H1 (cell line): ENCODE measurements at regions not wholly inside any gene's neighbourhood (a gene's known extent, or its start where the extent isn't known, plus 50 kb on each side); places are given as distances from the start of the nearest gene placed in this dataset.

Experiments used
- CTCF ChIA-PET: fragments of 300-600 bp; sonication (Branson Sonifier 250); formaldehyde crosslinking; loops from one replicate; lab custom pipeline; 2021; ENCODE audit not compliant: partially characterized antibody; lab: Charles Lee
- POLR2A ChIA-PET: fragments of 300-600 bp; sonication (Branson Sonifier 250); formaldehyde crosslinking; loops from one replicate; lab custom pipeline; 2021; ENCODE audit warnings: inconsistent platforms; ENCODE audit not compliant: partially characterized antibody; lab: Charles Lee
- DNase-seq, 2 experiments: peaks; one replicate each; pipeline versions ENCODE4 v3.0.0 to v3.0.0-alpha.2; 2010 to 2022; ENCODE audit warnings: low spot score in 2 of 2, low read depth in 1 of 2, mixed read lengths in 1 of 2
- FAIRE-seq: peaks from 2 replicates; lab custom pipeline; 2011; peaks lifted over from hg19 to GRCh38; lab: Jason Lieb, UNC
- H2AFZ ChIP-seq: 2 replicates; pipeline ENCODE4 v1.8.1; 2012; ENCODE audit warnings: low read length, inconsistent platforms
- H2AK5ac ChIP-seq: 2 replicates; pipeline ENCODE4 v1.6.1; 2013; ENCODE audit warnings: low read depth, low read length
- H2BK120ac ChIP-seq: replicated peaks from 2 replicates; pipeline ENCODE3; 2013; ENCODE audit warnings: low read depth, low read length, inconsistent platforms
- H2BK12ac ChIP-seq: 2 replicates; pipeline ENCODE4 v1.6.1; 2013; ENCODE audit warnings: low read depth, low read length
- H2BK15ac ChIP-seq: 2 replicates; pipeline ENCODE4 v1.6.1; 2013; ENCODE audit warnings: low read length
- H2BK20ac ChIP-seq: 2 replicates; pipeline ENCODE4 v1.6.1; 2013; ENCODE audit warnings: low read length
- H2BK5ac ChIP-seq: 2 replicates; pipeline ENCODE4 v1.6.1; 2013; ENCODE audit warnings: low read depth, low read length
- H3K14ac ChIP-seq: 2 replicates; pipeline ENCODE4 v1.6.1; 2013; ENCODE audit warnings: inconsistent platforms; ENCODE audit not compliant: insufficient read length
- H3K18ac ChIP-seq: 2 replicates; pipeline ENCODE4 v1.6.1; 2013; ENCODE audit warnings: low read length; ENCODE audit errors: extremely low read depth
- H3K23ac ChIP-seq: 2 replicates; pipeline ENCODE4 v1.6.1; 2013; ENCODE audit warnings: inconsistent platforms; ENCODE audit not compliant: insufficient read length
- H3K23me2 ChIP-seq: 2 replicates; pipeline ENCODE4 v1.6.1; 2013; ENCODE audit warnings: low read depth, low read length
- H3K27ac ChIP-seq: 2 replicates; pipeline ENCODE4 v1.6.1; 2011; ENCODE audit warnings: low read depth, low read length, inconsistent platforms
- H3K27me3 ChIP-seq, 4 experiments: replicated peaks in 1 of 4; 1 replicate in 1 of 4; 2 replicates in 3 of 4; pipeline versions ENCODE4 v1.6.1 to v1.8.1; 2011 to 2013; ENCODE audit warnings: low read length in 3 of 4, mild to moderate bottlenecking in 3 of 4, inconsistent platforms in 2 of 4, mixed read lengths in 2 of 4, moderate library complexity in 1 of 4; ENCODE audit not compliant: control insufficient read depth in 3 of 4, insufficient read depth in 3 of 4; ENCODE audit errors: extremely low read depth in 1 of 4
- H3K36me3 ChIP-seq, 4 experiments: 2 replicates each; pipeline versions ENCODE4 v1.6.1 to v1.8.1; 2011 to 2013; ENCODE audit warnings: mild to moderate bottlenecking in 4 of 4, low read length in 3 of 4, moderate library complexity in 2 of 4, control low read depth in 1 of 4, inconsistent platforms in 1 of 4; ENCODE audit not compliant: insufficient read depth in 4 of 4, control insufficient read depth in 2 of 4
- H3K4ac ChIP-seq: replicated peaks from 2 replicates; pipeline ENCODE3; 2013; ENCODE audit warnings: low read length, low read depth, mixed read lengths, inconsistent platforms; ENCODE audit not compliant: insufficient read length
- H3K4me1 ChIP-seq, 4 experiments: replicated peaks in 1 of 4; 1 replicate in 1 of 4; 2 replicates in 3 of 4; pipeline versions ENCODE4 v1.6.1 to v1.8.1; 2011 to 2013; ENCODE audit warnings: low read length in 3 of 4, inconsistent platforms in 2 of 4, mixed read lengths in 1 of 4; ENCODE audit not compliant: insufficient read depth in 4 of 4, control insufficient read depth in 3 of 4
- H3K4me2 ChIP-seq, 2 experiments: 2 replicates each; pipeline versions ENCODE4 v1.6.1 to v1.8.1; 2011 to 2013; ENCODE audit warnings: low read depth in 2 of 2, low read length in 2 of 2, control low read depth in 1 of 2, inconsistent platforms in 1 of 2, mild to moderate bottlenecking in 1 of 2; ENCODE audit not compliant: insufficient read depth in 1 of 2
- H3K4me3 ChIP-seq, 4 experiments: fragments of 200-600, 300-600 bp in 1 of 4; sonication (generic), shearing (Covaris generic), sonication (Bioruptor Twin) in 1 of 4; 2 replicates each; pipeline versions ENCODE4 v1.5.1 to v1.8.1; 2011 to 2016; ENCODE audit warnings: low read length in 4 of 4, low read depth in 3 of 4, control low read depth in 2 of 4, inconsistent platforms in 2 of 4, mild to moderate bottlenecking in 2 of 4, mixed read lengths in 1 of 4, moderate library complexity in 1 of 4; ENCODE audit not compliant: insufficient read depth in 2 of 4; ENCODE audit errors: extremely low read depth in 1 of 4
- H3K56ac ChIP-seq: replicated peaks from 2 replicates; pipeline ENCODE3; 2013; ENCODE audit warnings: low read depth, mild to moderate bottlenecking, mixed read lengths, low read length, inconsistent platforms; ENCODE audit not compliant: insufficient read length
- H3K79me1 ChIP-seq: 2 replicates; pipeline ENCODE4 v1.6.1; 2013; ENCODE audit warnings: low read depth, low read length, control low read depth
- H3K79me2 ChIP-seq, 2 experiments: 2 replicates each; pipeline versions ENCODE4 v1.6.1 to v1.8.1; 2012 to 2013; ENCODE audit warnings: low read length in 2 of 2, mild to moderate bottlenecking in 2 of 2, inconsistent platforms in 1 of 2; ENCODE audit not compliant: insufficient read depth in 2 of 2, control insufficient read depth in 1 of 2
- H3K9ac ChIP-seq, 4 experiments: replicated peaks in 1 of 4; 1 replicate in 1 of 4; 2 replicates in 3 of 4; pipeline versions ENCODE4 v1.6.1 to v1.8.1; 2011 to 2013; ENCODE audit warnings: low read depth in 3 of 4, low read length in 3 of 4, control low read depth in 2 of 4, mild to moderate bottlenecking in 2 of 4, moderate library complexity in 2 of 4, inconsistent platforms in 1 of 4; ENCODE audit errors: extremely low read depth in 1 of 4
- H3K9me3 ChIP-seq, 2 experiments: 2 replicates each; pipeline versions ENCODE4 v1.6.1 to v1.8.1; 2012 to 2013; ENCODE audit warnings: mild to moderate bottlenecking in 2 of 2, moderate library complexity in 2 of 2, control low read depth in 1 of 2, inconsistent platforms in 1 of 2, low read depth in 1 of 2, low read length in 1 of 2, mixed read lengths in 1 of 2; ENCODE audit not compliant: insufficient read depth in 2 of 2
- H4K20me1 ChIP-seq, 2 experiments: replicated peaks in 1 of 2; 2 replicates each; pipeline versions ENCODE3 to v1.8.1; 2011 to 2013; ENCODE audit warnings: inconsistent platforms in 2 of 2, low read length in 2 of 2, mild to moderate bottlenecking in 1 of 2; ENCODE audit not compliant: insufficient read depth in 2 of 2, control insufficient read depth in 1 of 2
- H4K5ac ChIP-seq: 2 replicates; pipeline ENCODE4 v1.6.1; 2013; ENCODE audit warnings: low read length, low read depth, mixed read lengths, inconsistent platforms; ENCODE audit not compliant: insufficient read length
- H4K8ac ChIP-seq: 2 replicates; pipeline ENCODE4 v1.8.0; 2013; ENCODE audit warnings: mild to moderate bottlenecking, moderate library complexity, low read length, inconsistent platforms; ENCODE audit not compliant: insufficient read depth; ENCODE audit errors: extremely low read depth
- H4K91ac ChIP-seq: replicated peaks from 2 replicates; pipeline ENCODE3; 2013; ENCODE audit warnings: low read length, mixed read lengths, inconsistent platforms; ENCODE audit not compliant: insufficient read length
- BRCA1 ChIP-seq: IDR thresholded peaks from 2 replicates; pipeline ENCODE4 v1.6.1; 2012; ENCODE audit warnings: low read depth, low read length, improper control_type of control experiment
- CHD1 ChIP-seq: IDR thresholded peaks from 2 replicates; pipeline ENCODE4 v1.6.1; 2012; ENCODE audit warnings: low read depth, low read length, improper control_type of control experiment
- EGR1 ChIP-seq: IDR thresholded peaks from 2 replicates; pipeline ENCODE4 v1.6.1; 2011; ENCODE audit warnings: low read depth, low read length, borderline replicate concordance
- FOSL1 ChIP-seq: IDR thresholded peaks from 2 replicates; pipeline ENCODE4 v1.6.1; 2011; ENCODE audit warnings: mild to moderate bottlenecking, low read depth, low read length, moderate library complexity; ENCODE audit not compliant: insufficient read depth
- GABPA ChIP-seq: IDR thresholded peaks from 2 replicates; pipeline ENCODE4 v1.6.1; 2011; ENCODE audit warnings: mild to moderate bottlenecking, low read length, moderate library complexity, borderline replicate concordance; ENCODE audit not compliant: insufficient read depth
- JUN ChIP-seq: IDR thresholded peaks from 2 replicates; pipeline ENCODE4 v1.6.1; 2011; ENCODE audit warnings: low read depth, mild to moderate bottlenecking, improper control_type of control experiment, low read length
- MAX ChIP-seq: IDR thresholded peaks from 2 replicates; pipeline ENCODE4 v1.6.1; 2012; ENCODE audit warnings: inconsistent platforms
- POLR2AphosphoS5 ChIP-seq: IDR thresholded peaks from 2 replicates; pipeline ENCODE4 v1.6.1; 2011; ENCODE audit warnings: low read depth, low read length
- RBBP5 ChIP-seq: IDR thresholded peaks from 2 replicates; pipeline ENCODE4 v1.7.1; 2012; ENCODE audit warnings: low read depth, mild to moderate bottlenecking, inconsistent platforms, low read length, moderate library complexity, borderline replicate concordance
- SIRT6 ChIP-seq: IDR thresholded peaks from one replicate; pipeline ENCODE4 v1.7.1; 2012; ENCODE audit warnings: low read length, inconsistent platforms
- TAF7 ChIP-seq: optimal IDR thresholded peaks from 2 replicates; pipeline ENCODE3; 2011; ENCODE audit warnings: low read depth, mild to moderate bottlenecking, inconsistent platforms, low read length, moderate library complexity, borderline replicate concordance
- ZNF274 ChIP-seq: IDR thresholded peaks from 2 replicates; pipeline ENCODE4 v1.7.0; 2012; ENCODE audit warnings: low read length, borderline replicate concordance; ENCODE audit errors: extremely low read depth
- WGBS, 2 experiments: shearing (Covaris generic) in 1 of 2; methylation state at CpG; one replicate each; pipeline versions ENCODE4 v1.1.6 to v1.1.7; 2013 to 2015; ENCODE audit warnings: low lambda C conversion rate in 2 of 2, mixed read lengths in 2 of 2, inconsistent platforms in 1 of 2, low coverage in 1 of 2, missing lambda C conversion rate in 1 of 2; ENCODE audit not compliant: insufficient replicate concordance in 2 of 2, insufficient coverage in 1 of 2, insufficient read length in 1 of 2; ENCODE audit errors: extremely low coverage in 1 of 2, missing lambda C conversion rate in 1 of 2; 5-methylcytosine and 5-hydroxymethylcytosine counted together
- TF ChIP-seq, protein P1 (sequence below), 3 experiments: IDR thresholded peaks; 1 replicate in 2 of 3; 2 replicates in 1 of 3; pipeline versions ENCODE4 v1.5.1 to v1.6.1; 2011; ENCODE audit warnings: low read length in 3 of 3, mild to moderate bottlenecking in 3 of 3, inconsistent platforms in 2 of 3, low read depth in 1 of 3, moderate library complexity in 1 of 3; ENCODE audit not compliant: insufficient read depth in 1 of 3; ENCODE audit errors: control extremely low read depth in 1 of 3

DNA sequence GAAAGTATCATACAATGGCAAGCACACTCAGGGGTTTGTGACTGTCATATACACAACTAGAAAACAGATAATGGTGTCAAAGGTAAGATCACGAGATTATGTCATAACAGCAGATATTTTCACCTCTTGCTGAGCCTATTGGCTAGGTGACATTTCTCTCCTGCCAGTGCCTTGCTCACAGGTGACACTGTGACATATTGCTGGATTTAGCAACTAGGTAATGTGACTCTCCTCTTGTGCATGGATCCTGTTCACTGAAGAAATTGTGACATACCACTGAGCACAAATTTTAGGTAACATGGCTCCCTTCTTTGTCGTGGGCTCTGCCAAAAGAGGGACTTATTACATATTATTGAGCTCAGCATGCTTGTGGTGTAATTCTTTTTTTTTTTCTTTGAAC lies 842.0 kb upstream of the TSPY4 start:
- Histone ChIP-seq H3K4me1 (no peaks in the 10 kb centered on the region), H3K79me1 (no peaks in the 10 kb centered on the region), H2BK5ac (no peak overlapping the region), H4K8ac (no peak overlapping the region), H3K4me2 (no peak overlapping the region), H3K4me3 (no peak overlapping the region), H2BK12ac (no peak overlapping the region), H4K20me1 (no peaks in the 10 kb centered on the region), H2AFZ (no peak overlapping the region), H3K23me2 (no peaks in the 10 kb centered on the region), H4K91ac (no peak overlapping the region), H3K27ac (no peak overlapping the region), H3K36me3 (no peaks in the 10 kb centered on the region), H4K5ac (no peak overlapping the region), H3K79me2 (no peaks in the 10 kb centered on the region), H3K23ac (no peak overlapping the region), H3K9ac (no peak overlapping the region), H3K18ac (no peak overlapping the region), H2BK120ac (no peak overlapping the region), H3K56ac (no peak overlapping the region), H3K27me3 (no peaks in the 10 kb centered on the region), H3K9me3 (peaks cover 20 to 55% of the 10 kb centered on the region in 2 experiments; a peak in 2 of 4 replicates), H2BK15ac (no peak overlapping the region), H2BK20ac (no peak overlapping the region), H3K4ac (no peak overlapping the region), H3K14ac (no peak overlapping the region), H2AK5ac (no peak overlapping the region)
- FAIRE-seq (no peak), DNase-seq (no peak)
- ChIA-PET POLR2A (no interaction called here), CTCF (no interaction called here)
- WGBS, 2 experiments: 69% methylated on average over 2 of the region's 2 CpGs; no CpG with 5 or more reads in 1 of the 2 experiments
- TF ChIP-seq ZNF274 (no peak), BRCA1 (no peak), MAX (no peak), GABPA (no peak), CHD1 (no peak), EGR1 (no peak), FOSL1 (no peak), SIRT6 (no peak), TAF7 (no peak), JUN (no peak), POLR2AphosphoS5 (no peak), RBBP5 (no peak)
- TF ChIP-seq, protein P1, sequence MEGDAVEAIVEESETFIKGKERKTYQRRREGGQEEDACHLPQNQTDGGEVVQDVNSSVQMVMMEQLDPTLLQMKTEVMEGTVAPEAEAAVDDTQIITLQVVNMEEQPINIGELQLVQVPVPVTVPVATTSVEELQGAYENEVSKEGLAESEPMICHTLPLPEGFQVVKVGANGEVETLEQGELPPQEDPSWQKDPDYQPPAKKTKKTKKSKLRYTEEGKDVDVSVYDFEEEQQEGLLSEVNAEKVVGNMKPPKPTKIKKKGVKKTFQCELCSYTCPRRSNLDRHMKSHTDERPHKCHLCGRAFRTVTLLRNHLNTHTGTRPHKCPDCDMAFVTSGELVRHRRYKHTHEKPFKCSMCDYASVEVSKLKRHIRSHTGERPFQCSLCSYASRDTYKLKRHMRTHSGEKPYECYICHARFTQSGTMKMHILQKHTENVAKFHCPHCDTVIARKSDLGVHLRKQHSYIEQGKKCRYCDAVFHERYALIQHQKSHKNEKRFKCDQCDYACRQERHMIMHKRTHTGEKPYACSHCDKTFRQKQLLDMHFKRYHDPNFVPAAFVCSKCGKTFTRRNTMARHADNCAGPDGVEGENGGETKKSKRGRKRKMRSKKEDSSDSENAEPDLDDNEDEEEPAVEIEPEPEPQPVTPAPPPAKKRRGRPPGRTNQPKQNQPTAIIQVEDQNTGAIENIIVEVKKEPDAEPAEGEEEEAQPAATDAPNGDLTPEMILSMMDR (IDR thresholded peaks at IDR 0.05; ENCODE audit: control extremely low read depth in 1 of 3, insufficient read depth in 1 of 3, low read depth in 1 of 3, low read length in 3 of 3): no peak
